ENCODE measurements at regions not wholly inside any gene's neighbourhood (a gene's known extent, or its start where the extent isn't known, plus 50 kb on each side); places are given as distances from the start of the nearest gene placed in this dataset.

DNA sequence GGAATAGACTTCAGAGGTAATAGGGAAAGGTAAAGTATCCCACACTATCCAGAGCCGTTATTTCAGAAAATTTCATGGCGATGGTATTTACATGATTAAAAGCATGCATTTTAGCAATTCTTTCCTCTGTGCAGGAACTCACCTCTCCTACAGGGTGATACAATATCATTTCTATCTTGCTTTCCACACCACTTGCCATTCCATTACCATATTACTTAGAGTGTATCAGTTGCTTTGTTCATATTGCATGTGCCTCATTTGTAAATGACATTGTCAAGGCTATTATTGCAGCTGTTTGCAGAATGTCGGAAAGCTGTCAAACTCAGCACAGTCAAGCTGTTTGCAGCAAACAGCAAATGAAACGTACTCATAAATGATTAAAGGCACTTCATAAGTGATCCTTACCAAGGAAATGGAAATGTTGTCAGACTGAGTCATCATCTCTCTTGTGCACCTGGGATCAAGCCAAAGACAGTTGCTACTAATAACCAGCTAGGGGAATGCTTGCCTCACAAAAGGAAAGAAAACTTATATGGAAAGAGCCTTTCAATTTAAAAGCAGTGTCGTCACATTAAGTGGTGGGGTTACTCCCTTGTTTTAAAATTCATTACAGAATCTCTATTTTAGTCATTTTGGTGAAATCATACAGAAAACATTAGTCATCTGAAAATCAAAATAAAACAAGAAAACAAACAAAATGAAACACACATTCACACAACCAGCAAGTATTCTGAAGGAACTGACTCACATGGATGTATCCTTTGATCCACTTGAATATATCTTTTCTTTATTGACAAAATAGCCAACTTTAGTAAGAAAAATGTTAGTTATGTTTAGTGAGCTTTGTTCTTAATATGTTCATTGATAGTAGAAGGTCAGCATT lies 1064.1 kb upstream of the CNTNAP5 start:
- Histone ChIP-seq H3K9me3 (no peaks in the 10 kb centered on the region), H3K36me3 (no peaks in the 10 kb centered on the region), H3K4me3 (no peak overlapping the region), H3K27me3 (no peaks in the 10 kb centered on the region), H3K27ac (no peak overlapping the region), H3K4me1 (no peaks in the 10 kb centered on the region)
- intact Hi-C loops (cut with DNase I; ENCODE audit: low total_unique reads), result no loop called here
- DNase-seq, result no peak
- TF ChIP-seq CTCF (IDR thresholded peaks at IDR 0.05), result no peak

DNA sequence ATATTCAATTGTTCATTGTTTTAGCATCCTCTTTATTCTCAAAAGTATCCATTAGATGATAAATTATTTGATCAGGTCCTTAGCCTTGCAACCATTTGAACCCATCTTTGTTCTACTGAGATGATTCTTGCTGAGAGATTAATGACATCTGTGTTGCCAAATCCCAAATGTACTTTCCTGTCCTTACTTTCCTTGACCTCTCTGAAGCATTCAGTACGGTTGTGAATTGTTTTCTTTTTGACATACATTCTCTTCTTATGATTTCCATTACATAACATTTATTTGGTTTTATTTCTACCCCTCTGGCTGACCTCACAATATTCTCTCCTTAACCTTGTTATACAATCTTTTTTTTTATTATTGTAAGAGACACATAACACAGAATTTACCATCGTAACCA lies 1058.6 kb upstream of the CNTNAP5 start:
- no peaks in the 10 kb centered on the region for H3K4me1 ChIP-seq
- no peak for TF ChIP-seq CTCF (IDR thresholded peaks at IDR 0.05)
- no peak overlapping the region for H3K27ac ChIP-seq
- H3K36me3 ChIP-seq, result no peaks in the 10 kb centered on the region
- no peak overlapping the region for H3K4me3 ChIP-seq
- no peaks in the 10 kb centered on the region for H3K27me3 ChIP-seq
- H3K9me3 ChIP-seq, result no peaks in the 10 kb centered on the region
- no peak for DNase-seq
- intact Hi-C loops (cut with DNase I; ENCODE audit: low total_unique reads), result no loop called here

DNA sequence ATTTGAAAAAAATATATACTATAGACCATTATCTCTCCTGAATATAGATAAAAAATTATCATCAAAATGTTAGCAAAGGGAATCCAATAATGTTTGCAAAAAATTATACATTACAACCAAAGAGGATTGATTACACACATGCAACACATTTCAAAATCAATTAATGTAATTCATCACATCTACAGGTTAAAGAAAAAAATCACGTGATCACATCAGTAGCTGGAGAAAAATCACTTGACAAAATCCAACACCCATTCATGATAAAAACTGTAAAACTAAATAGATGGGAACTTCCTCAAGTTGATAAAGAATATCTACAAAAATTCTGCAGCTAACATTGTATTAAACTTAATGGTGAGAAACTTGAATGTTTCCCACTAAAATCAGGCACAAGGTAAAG lies 1047.5 kb upstream of the CNTNAP5 start:
- no peak for TF ChIP-seq CTCF (IDR thresholded peaks at IDR 0.05)
- no peaks in the 10 kb centered on the region for H3K9me3 ChIP-seq
- H3K27me3 ChIP-seq, result no peaks in the 10 kb centered on the region
- no peaks in the 10 kb centered on the region for H3K4me1 ChIP-seq
- no peaks in the 10 kb centered on the region for H3K36me3 ChIP-seq
- intact Hi-C loops (cut with DNase I; ENCODE audit: low total_unique reads), result no loop called here
- no peak overlapping the region for H3K4me3 ChIP-seq
- DNase-seq, result no peak
- H3K27ac ChIP-seq, result no peak overlapping the region

DNA sequence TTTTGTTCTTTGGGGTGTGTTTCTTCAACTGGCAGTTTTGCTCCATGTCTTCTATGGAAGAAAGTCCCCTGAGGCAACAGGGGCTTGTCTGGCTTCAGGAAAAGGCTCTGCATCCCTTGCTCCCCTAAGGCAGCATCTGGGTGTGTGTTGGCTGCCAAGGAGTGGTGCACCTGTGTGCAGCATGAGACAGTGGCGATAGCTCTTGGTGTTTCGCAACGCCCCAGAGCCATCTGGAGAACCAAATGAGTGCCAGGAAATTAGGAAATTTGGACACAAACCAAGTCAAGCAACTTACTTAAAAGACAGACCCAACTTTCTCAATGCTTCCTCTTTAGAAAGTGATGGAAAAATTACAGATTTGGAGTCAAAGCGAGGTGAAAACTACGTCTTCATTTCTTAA lies 1044.4 kb upstream of the CNTNAP5 start:
- Histone ChIP-seq H3K9me3 (no peaks in the 10 kb centered on the region), H3K4me1 (no peaks in the 10 kb centered on the region), H3K27me3 (no peaks in the 10 kb centered on the region), H3K36me3 (no peaks in the 10 kb centered on the region), H3K27ac (no peak overlapping the region), H3K4me3 (no peak overlapping the region)
- no peak for DNase-seq
- TF ChIP-seq CTCF (IDR thresholded peaks at IDR 0.05), result no peak
- intact Hi-C loops (cut with DNase I; ENCODE audit: low total_unique reads), result no loop called here

GRCh38 chr2:122982936-122983335 lies 1042.2 kb upstream of the CNTNAP5 start:
- H3K27ac ChIP-seq, result no peak overlapping the region
- H3K4me1 ChIP-seq, result no peaks in the 10 kb centered on the region
- no peaks in the 10 kb centered on the region for H3K9me3 ChIP-seq
- no peaks in the 10 kb centered on the region for H3K36me3 ChIP-seq
- intact Hi-C loops (cut with DNase I; ENCODE audit: low total_unique reads), result no loop called here
- DNase-seq, result no peak
- no peaks in the 10 kb centered on the region for H3K27me3 ChIP-seq
- no peak overlapping the region for H3K4me3 ChIP-seq
- no peak for TF ChIP-seq CTCF (IDR thresholded peaks at IDR 0.05)
